ENCODE measurements at regions not wholly inside any gene's neighbourhood (a gene's known extent, or its start where the extent isn't known, plus 50 kb on each side); places are given as distances from the start of the nearest gene placed in this dataset.

- Histone ChIP-seq H3K4me3 (ENCODE audit: low read length) (no peak overlapping the region), H3K9ac (ENCODE audit: low read length) (no peak overlapping the region), H3K27ac (ENCODE audit: low read depth, low read length) (no peak overlapping the region), H3K4me1 (ENCODE audit: control insufficient read depth, insufficient read depth, low read length) (no peaks in the 10 kb centered on the region), H3K27me3 (ENCODE audit: control insufficient read depth, insufficient read depth, low read length) (no peaks in the 10 kb centered on the region), H3K36me3 (ENCODE audit: control insufficient read depth, insufficient read depth, low read length) (no peaks in the 10 kb centered on the region)
These were observed 202.4 kb downstream of the IRF8 start for GRCh38 chr16:86101137-86101896.

- Histone ChIP-seq H3K36me3 (ENCODE audit: control insufficient read depth, insufficient read depth, low read length) (no peaks in the 10 kb centered on the region), H3K4me1 (ENCODE audit: control insufficient read depth, insufficient read depth, low read length) (no peaks in the 10 kb centered on the region), H3K4me3 (ENCODE audit: low read length) (no peak overlapping the region), H3K27ac (ENCODE audit: low read depth, low read length) (no peak overlapping the region), H3K9ac (ENCODE audit: low read length) (no peak overlapping the region), H3K27me3 (ENCODE audit: control insufficient read depth, insufficient read depth, low read length) (no peaks in the 10 kb centered on the region)
These were observed 202.9 kb downstream of the IRF8 start for GRCh38 chr16:86101897-86102157.

- H3K36me3 ChIP-seq (ENCODE audit: control insufficient read depth, insufficient read depth, low read length): no peaks in the 10 kb centered on the region
- H3K9ac ChIP-seq (ENCODE audit: low read length): no peak overlapping the region
- no peak overlapping the region for H3K4me3 ChIP-seq (ENCODE audit: low read length)
- H3K4me1 ChIP-seq (ENCODE audit: control insufficient read depth, insufficient read depth, low read length): no peaks in the 10 kb centered on the region
- H3K27me3 ChIP-seq (ENCODE audit: control insufficient read depth, insufficient read depth, low read length): no peaks in the 10 kb centered on the region
- no peak overlapping the region for H3K27ac ChIP-seq (ENCODE audit: low read depth, low read length)
These were observed 204.4 kb downstream of the IRF8 start for GRCh38 chr16:86103320-86103719.

GRCh38 chr16:86104537-86105048, 205.6 kb downstream of the IRF8 start:
- Histone ChIP-seq H3K27ac (ENCODE audit: low read depth, low read length) (no peak overlapping the region), H3K4me1 (ENCODE audit: control insufficient read depth, insufficient read depth, low read length) (no peaks in the 10 kb centered on the region), H3K36me3 (ENCODE audit: control insufficient read depth, insufficient read depth, low read length) (no peaks in the 10 kb centered on the region), H3K4me3 (ENCODE audit: low read length) (no peak overlapping the region), H3K9ac (ENCODE audit: low read length) (no peak overlapping the region), H3K27me3 (ENCODE audit: control insufficient read depth, insufficient read depth, low read length) (no peaks in the 10 kb centered on the region)

GRCh38 chr16:86107215-86107825, 208.4 kb downstream of the IRF8 start:
- Histone ChIP-seq H3K27ac (ENCODE audit: low read depth, low read length) (no peak overlapping the region), H3K27me3 (ENCODE audit: control insufficient read depth, insufficient read depth, low read length) (no peaks in the 10 kb centered on the region), H3K4me1 (ENCODE audit: control insufficient read depth, insufficient read depth, low read length) (no peaks in the 10 kb centered on the region), H3K36me3 (ENCODE audit: control insufficient read depth, insufficient read depth, low read length) (no peaks in the 10 kb centered on the region), H3K4me3 (ENCODE audit: low read length) (no peak overlapping the region), H3K9ac (ENCODE audit: low read length) (no peak overlapping the region)

- Histone ChIP-seq H3K4me3 (ENCODE audit: low read length) (no peak overlapping the region), H3K27me3 (ENCODE audit: control insufficient read depth, insufficient read depth, low read length) (no peaks in the 10 kb centered on the region), H3K9ac (ENCODE audit: low read length) (no peak overlapping the region), H3K4me1 (ENCODE audit: control insufficient read depth, insufficient read depth, low read length) (no peaks in the 10 kb centered on the region), H3K36me3 (ENCODE audit: control insufficient read depth, insufficient read depth, low read length) (no peaks in the 10 kb centered on the region), H3K27ac (ENCODE audit: low read depth, low read length) (no peak overlapping the region)
These were observed 209.1 kb downstream of the IRF8 start for GRCh38 chr16:86108062-86108461.

- Histone ChIP-seq H3K4me3 (ENCODE audit: low read length) (no peak overlapping the region), H3K27me3 (ENCODE audit: control insufficient read depth, insufficient read depth, low read length) (no peaks in the 10 kb centered on the region), H3K36me3 (ENCODE audit: control insufficient read depth, insufficient read depth, low read length) (no peaks in the 10 kb centered on the region), H3K9ac (ENCODE audit: low read length) (no peak overlapping the region), H3K4me1 (ENCODE audit: control insufficient read depth, insufficient read depth, low read length) (no peaks in the 10 kb centered on the region), H3K27ac (ENCODE audit: low read depth, low read length) (no peak overlapping the region)
These were observed 211.2 kb downstream of the IRF8 start for GRCh38 chr16:86110134-86110533.

- Histone ChIP-seq H3K27ac (ENCODE audit: low read depth, low read length) (no peak overlapping the region), H3K4me3 (ENCODE audit: low read length) (no peak overlapping the region), H3K4me1 (ENCODE audit: control insufficient read depth, insufficient read depth, low read length) (no peaks in the 10 kb centered on the region), H3K9ac (ENCODE audit: low read length) (no peak overlapping the region), H3K27me3 (ENCODE audit: control insufficient read depth, insufficient read depth, low read length) (no peaks in the 10 kb centered on the region), H3K36me3 (ENCODE audit: control insufficient read depth, insufficient read depth, low read length) (no peaks in the 10 kb centered on the region)
These were observed 211.8 kb downstream of the IRF8 start for GRCh38 chr16:86110726-86111125.

- Histone ChIP-seq H3K36me3 (ENCODE audit: control insufficient read depth, insufficient read depth, low read length) (no peaks in the 10 kb centered on the region), H3K4me1 (ENCODE audit: control insufficient read depth, insufficient read depth, low read length) (no peaks in the 10 kb centered on the region), H3K27me3 (ENCODE audit: control insufficient read depth, insufficient read depth, low read length) (no peaks in the 10 kb centered on the region), H3K9ac (ENCODE audit: low read length) (no peak overlapping the region), H3K4me3 (ENCODE audit: low read length) (no peak overlapping the region), H3K27ac (ENCODE audit: low read depth, low read length) (no peak overlapping the region)
These were observed 213.2 kb downstream of the IRF8 start for GRCh38 chr16:86112178-86112577.

- Histone ChIP-seq H3K27me3 (ENCODE audit: control insufficient read depth, insufficient read depth, low read length) (no peaks in the 10 kb centered on the region), H3K27ac (ENCODE audit: low read depth, low read length) (no peak overlapping the region), H3K9ac (ENCODE audit: low read length) (no peak overlapping the region), H3K36me3 (ENCODE audit: control insufficient read depth, insufficient read depth, low read length) (no peaks in the 10 kb centered on the region), H3K4me1 (ENCODE audit: control insufficient read depth, insufficient read depth, low read length) (no peaks in the 10 kb centered on the region), H3K4me3 (ENCODE audit: low read length) (no peak overlapping the region)
These were observed 218.3 kb downstream of the IRF8 start for GRCh38 chr16:86117235-86117634.

- Histone ChIP-seq H3K36me3 (ENCODE audit: control insufficient read depth, insufficient read depth, low read length) (no peaks in the 10 kb centered on the region), H3K27me3 (ENCODE audit: control insufficient read depth, insufficient read depth, low read length) (no peaks in the 10 kb centered on the region), H3K9ac (ENCODE audit: low read length) (no peak overlapping the region), H3K4me3 (ENCODE audit: low read length) (no peak overlapping the region), H3K27ac (ENCODE audit: low read depth, low read length) (no peak overlapping the region), H3K4me1 (ENCODE audit: control insufficient read depth, insufficient read depth, low read length) (no peaks in the 10 kb centered on the region)
These were observed 218.8 kb downstream of the IRF8 start for GRCh38 chr16:86117756-86118155.

GRCh38 chr16:86118467-86119307, 219.7 kb downstream of the IRF8 start:
- Histone ChIP-seq H3K9ac (ENCODE audit: low read length) (no peak overlapping the region), H3K4me1 (ENCODE audit: control insufficient read depth, insufficient read depth, low read length) (no peaks in the 10 kb centered on the region), H3K4me3 (ENCODE audit: low read length) (no peak overlapping the region), H3K27ac (ENCODE audit: low read depth, low read length) (no peak overlapping the region), H3K27me3 (ENCODE audit: control insufficient read depth, insufficient read depth, low read length) (no peaks in the 10 kb centered on the region), H3K36me3 (ENCODE audit: control insufficient read depth, insufficient read depth, low read length) (no peaks in the 10 kb centered on the region)

Data from rectal smooth muscle tissue (tissue), 1 donor.